ENCODE measurements at regions not wholly inside any gene's neighbourhood (a gene's known extent, or its start where the extent isn't known, plus 50 kb on each side); places are given as distances from the start of the nearest gene placed in this dataset.

GRCh38 chr3:3685721-3686120 lies 113.5 kb upstream of the LRRN1 start:
- Histone ChIP-seq H3K9me3 (no peaks in the 10 kb centered on the region), H3K4me1 (no peaks in the 10 kb centered on the region), H3K36me3 (no peaks in the 10 kb centered on the region), H3K27me3 (no peaks in the 10 kb centered on the region), H3K27ac (no peak overlapping the region), H3K4me3 (no peak overlapping the region)
- TF ChIP-seq CTCF (IDR thresholded peaks at IDR 0.05) (no peak), POLR2A (IDR thresholded peaks at IDR 0.05) (no peak)
- no peak for DNase-seq

GRCh38 chr3:3683261-3683660 lies 116.0 kb upstream of the LRRN1 start:
- TF ChIP-seq CTCF (IDR thresholded peaks at IDR 0.05) (no peak), POLR2A (IDR thresholded peaks at IDR 0.05) (no peak)
- Histone ChIP-seq H3K36me3 (no peaks in the 10 kb centered on the region), H3K27me3 (no peaks in the 10 kb centered on the region), H3K27ac (no peak overlapping the region), H3K4me3 (no peak overlapping the region), H3K4me1 (no peaks in the 10 kb centered on the region), H3K9me3 (no peaks in the 10 kb centered on the region)
- no peak for DNase-seq

GRCh38 chr3:3675801-3676200 lies 123.4 kb upstream of the LRRN1 start:
- H3K27me3 ChIP-seq: no peaks in the 10 kb centered on the region
- H3K9me3 ChIP-seq: no peaks in the 10 kb centered on the region
- no peak overlapping the region for H3K4me3 ChIP-seq
- H3K27ac ChIP-seq: no peak overlapping the region
- H3K4me1 ChIP-seq: no peaks in the 10 kb centered on the region
- H3K36me3 ChIP-seq: no peaks in the 10 kb centered on the region
- no peak for DNase-seq
- no peak for TF ChIP-seq CTCF (IDR thresholded peaks at IDR 0.05)
- no peak for TF ChIP-seq POLR2A (IDR thresholded peaks at IDR 0.05)

- Histone ChIP-seq H3K4me1 (no peaks in the 10 kb centered on the region), H3K9me3 (no peaks in the 10 kb centered on the region), H3K4me3 (no peak overlapping the region), H3K27ac (no peak overlapping the region), H3K36me3 (no peaks in the 10 kb centered on the region), H3K27me3 (no peaks in the 10 kb centered on the region)
- DNase-seq: no peak
- TF ChIP-seq CTCF (IDR thresholded peaks at IDR 0.05) (no peak), POLR2A (IDR thresholded peaks at IDR 0.05) (no peak)
These were observed 124.0 kb upstream of the LRRN1 start for GRCh38 chr3:3675186-3675585.

- DNase-seq: peak in 1 of 3 donors; percentile 17
- H3K4me3 ChIP-seq: no peak overlapping the region
- H3K27ac ChIP-seq: no peak overlapping the region
- H3K4me1 ChIP-seq: no peaks in the 10 kb centered on the region
- H3K9me3 ChIP-seq: no peaks in the 10 kb centered on the region
- no peaks in the 10 kb centered on the region for H3K27me3 ChIP-seq
- no peaks in the 10 kb centered on the region for H3K36me3 ChIP-seq
- no peak for TF ChIP-seq POLR2A (IDR thresholded peaks at IDR 0.05)
- TF ChIP-seq CTCF (IDR thresholded peaks at IDR 0.05): no peak
These were observed 132.6 kb upstream of the LRRN1 start for GRCh38 chr3:3666664-3667063.

- DNase-seq: peak in 1 of 3 donors; percentile 24
- no peaks in the 10 kb centered on the region for H3K36me3 ChIP-seq
- no peaks in the 10 kb centered on the region for H3K27me3 ChIP-seq
- H3K27ac ChIP-seq: no peak overlapping the region
- H3K9me3 ChIP-seq: no peaks in the 10 kb centered on the region
- no peaks in the 10 kb centered on the region for H3K4me1 ChIP-seq
- TF ChIP-seq CTCF (IDR thresholded peaks at IDR 0.05) (no peak), POLR2A (IDR thresholded peaks at IDR 0.05) (no peak)
- H3K4me3 ChIP-seq: no peak overlapping the region
These were observed 133.1 kb upstream of the LRRN1 start for GRCh38 chr3:3665961-3666640.

All from Peyer's patch (tissue), 4 donors.